ENCODE measurements at regions not wholly inside any gene's neighbourhood (a gene's known extent, or its start where the extent isn't known, plus 50 kb on each side); places are given as distances from the start of the nearest gene placed in this dataset.

GRCh38 chr9:27945386-27945785 is 372.1 kb upstream of the C9orf72 start:
- Histone ChIP-seq H3K4me3 (ENCODE audit: low read length in 3 of 3) (no peak overlapping the region), H3K9me3 (ENCODE audit: control insufficient read depth in 3 of 3, low read length in 3 of 3) (no peaks in the 10 kb centered on the region), H3K27me3 (ENCODE audit: control insufficient read depth in 3 of 3, insufficient read depth in 3 of 3, low read length in 3 of 3) (no peaks in the 10 kb centered on the region)

GRCh38 chr9:27950382-27950781 is 377.1 kb upstream of the C9orf72 start:
- Histone ChIP-seq H3K27me3 (ENCODE audit: control insufficient read depth in 3 of 3, insufficient read depth in 3 of 3, low read length in 3 of 3) (no peaks in the 10 kb centered on the region), H3K27ac (ENCODE audit: low read depth, low read length) (no peak overlapping the region), H3K4me3 (ENCODE audit: low read length in 3 of 3) (no peak overlapping the region), H3K36me3 (ENCODE audit: control insufficient read depth in 3 of 3, insufficient read depth in 3 of 3, low read length in 3 of 3) (no peaks in the 10 kb centered on the region), H3K4me1 (ENCODE audit: control insufficient read depth in 3 of 3, insufficient read depth in 3 of 3, low read length in 3 of 3) (no peaks in the 10 kb centered on the region), H3K9ac (ENCODE audit: low read depth in 1 of 3, low read length in 3 of 3) (no peak overlapping the region), H3K9me3 (ENCODE audit: control insufficient read depth in 3 of 3, low read length in 3 of 3) (peaks cover 0 to 3% (median 0%) of the 10 kb centered on the region in 3 donors)

More at GRCh38 chr9:27945386-27945785, 372.1 kb upstream of the C9orf72 start:
- no peak overlapping the region for H3K27ac ChIP-seq (ENCODE audit: low read depth, low read length)
- no peaks in the 10 kb centered on the region for H3K4me1 ChIP-seq (ENCODE audit: control insufficient read depth in 3 of 3, insufficient read depth in 3 of 3, low read length in 3 of 3)
- no peaks in the 10 kb centered on the region for H3K36me3 ChIP-seq (ENCODE audit: control insufficient read depth in 3 of 3, insufficient read depth in 3 of 3, low read length in 3 of 3)
- no peak overlapping the region for H3K9ac ChIP-seq (ENCODE audit: low read depth in 1 of 3, low read length in 3 of 3)

GRCh38 chr9:27954858-27955257 is 381.6 kb upstream of the C9orf72 start:
- H3K4me1 ChIP-seq (ENCODE audit: control insufficient read depth in 3 of 3, insufficient read depth in 3 of 3, low read length in 3 of 3) = no peaks in the 10 kb centered on the region
- H3K9me3 ChIP-seq (ENCODE audit: control insufficient read depth in 3 of 3, low read length in 3 of 3) = peaks cover 0 to 3% (median 0%) of the 10 kb centered on the region in 3 donors
- H3K4me3 ChIP-seq (ENCODE audit: low read length in 3 of 3) = no peak overlapping the region
- H3K27ac ChIP-seq (ENCODE audit: low read depth, low read length) = no peak overlapping the region
- H3K27me3 ChIP-seq (ENCODE audit: control insufficient read depth in 3 of 3, insufficient read depth in 3 of 3, low read length in 3 of 3) = no peaks in the 10 kb centered on the region
- H3K9ac ChIP-seq (ENCODE audit: low read depth in 1 of 3, low read length in 3 of 3) = no peak overlapping the region
- H3K36me3 ChIP-seq (ENCODE audit: control insufficient read depth in 3 of 3, insufficient read depth in 3 of 3, low read length in 3 of 3) = no peaks in the 10 kb centered on the region

GRCh38 chr9:27963836-27964235 is 390.6 kb upstream of the C9orf72 start:
- H3K27ac ChIP-seq (ENCODE audit: low read depth, low read length) = no peak overlapping the region
- H3K36me3 ChIP-seq (ENCODE audit: control insufficient read depth in 3 of 3, insufficient read depth in 3 of 3, low read length in 3 of 3) = no peaks in the 10 kb centered on the region
- H3K4me3 ChIP-seq (ENCODE audit: low read length in 3 of 3) = no peak overlapping the region
- no peak overlapping the region for H3K9ac ChIP-seq (ENCODE audit: low read depth in 1 of 3, low read length in 3 of 3)
- H3K27me3 ChIP-seq (ENCODE audit: control insufficient read depth in 3 of 3, insufficient read depth in 3 of 3, low read length in 3 of 3) = no peaks in the 10 kb centered on the region
- no peaks in the 10 kb centered on the region for H3K9me3 ChIP-seq (ENCODE audit: control insufficient read depth in 3 of 3, low read length in 3 of 3)
- no peaks in the 10 kb centered on the region for H3K4me1 ChIP-seq (ENCODE audit: control insufficient read depth in 3 of 3, insufficient read depth in 3 of 3, low read length in 3 of 3)

- no peaks in the 10 kb centered on the region for H3K9me3 ChIP-seq (ENCODE audit: control insufficient read depth in 3 of 3, low read length in 3 of 3)
- H3K4me1 ChIP-seq (ENCODE audit: control insufficient read depth in 3 of 3, insufficient read depth in 3 of 3, low read length in 3 of 3) = no peaks in the 10 kb centered on the region
- no peak overlapping the region for H3K4me3 ChIP-seq (ENCODE audit: low read length in 3 of 3)
- no peak overlapping the region for H3K9ac ChIP-seq (ENCODE audit: low read depth in 1 of 3, low read length in 3 of 3)
- no peak overlapping the region for H3K27ac ChIP-seq (ENCODE audit: low read depth, low read length)
- no peaks in the 10 kb centered on the region for H3K36me3 ChIP-seq (ENCODE audit: control insufficient read depth in 3 of 3, insufficient read depth in 3 of 3, low read length in 3 of 3)
- no peaks in the 10 kb centered on the region for H3K27me3 ChIP-seq (ENCODE audit: control insufficient read depth in 3 of 3, insufficient read depth in 3 of 3, low read length in 3 of 3)
Measured at GRCh38 chr9:27967210-27967609, 393.9 kb upstream of the C9orf72 start.

- Histone ChIP-seq H3K27ac (ENCODE audit: low read depth, low read length) (no peak overlapping the region), H3K36me3 (ENCODE audit: control insufficient read depth in 3 of 3, insufficient read depth in 3 of 3, low read length in 3 of 3) (no peaks in the 10 kb centered on the region), H3K9ac (ENCODE audit: low read depth in 1 of 3, low read length in 3 of 3) (no peak overlapping the region), H3K27me3 (ENCODE audit: control insufficient read depth in 3 of 3, insufficient read depth in 3 of 3, low read length in 3 of 3) (no peaks in the 10 kb centered on the region), H3K9me3 (ENCODE audit: control insufficient read depth in 3 of 3, low read length in 3 of 3) (no peaks in the 10 kb centered on the region), H3K4me3 (ENCODE audit: low read length in 3 of 3) (no peak overlapping the region), H3K4me1 (ENCODE audit: control insufficient read depth in 3 of 3, insufficient read depth in 3 of 3, low read length in 3 of 3) (no peaks in the 10 kb centered on the region)
Measured at GRCh38 chr9:27977931-27978330, 404.6 kb upstream of the C9orf72 start.

GRCh38 chr9:27985714-27986113 is 412.4 kb upstream of the C9orf72 start:
- Histone ChIP-seq H3K4me1 (ENCODE audit: control insufficient read depth in 3 of 3, insufficient read depth in 3 of 3, low read length in 3 of 3) (no peaks in the 10 kb centered on the region), H3K4me3 (ENCODE audit: low read length in 3 of 3) (no peak overlapping the region), H3K36me3 (ENCODE audit: control insufficient read depth in 3 of 3, insufficient read depth in 3 of 3, low read length in 3 of 3) (no peaks in the 10 kb centered on the region), H3K27me3 (ENCODE audit: control insufficient read depth in 3 of 3, insufficient read depth in 3 of 3, low read length in 3 of 3) (no peaks in the 10 kb centered on the region), H3K9me3 (ENCODE audit: control insufficient read depth in 3 of 3, low read length in 3 of 3) (no peaks in the 10 kb centered on the region), H3K27ac (ENCODE audit: low read depth, low read length) (no peak overlapping the region), H3K9ac (ENCODE audit: low read depth in 1 of 3, low read length in 3 of 3) (no peak overlapping the region)

GRCh38 chr9:27990524-27990923 is 417.2 kb upstream of the C9orf72 start:
- no peaks in the 10 kb centered on the region for H3K27me3 ChIP-seq (ENCODE audit: control insufficient read depth in 3 of 3, insufficient read depth in 3 of 3, low read length in 3 of 3)
- H3K36me3 ChIP-seq (ENCODE audit: control insufficient read depth in 3 of 3, insufficient read depth in 3 of 3, low read length in 3 of 3) = no peaks in the 10 kb centered on the region
- H3K4me1 ChIP-seq (ENCODE audit: control insufficient read depth in 3 of 3, insufficient read depth in 3 of 3, low read length in 3 of 3) = no peaks in the 10 kb centered on the region
- H3K4me3 ChIP-seq (ENCODE audit: low read length in 3 of 3) = no peak overlapping the region
- H3K9ac ChIP-seq (ENCODE audit: low read depth in 1 of 3, low read length in 3 of 3) = no peak overlapping the region
- H3K27ac ChIP-seq (ENCODE audit: low read depth, low read length) = no peak overlapping the region
- no peaks in the 10 kb centered on the region for H3K9me3 ChIP-seq (ENCODE audit: control insufficient read depth in 3 of 3, low read length in 3 of 3)

GRCh38 chr9:27991221-27991620 is 417.9 kb upstream of the C9orf72 start:
- no peaks in the 10 kb centered on the region for H3K9me3 ChIP-seq (ENCODE audit: control insufficient read depth in 3 of 3, low read length in 3 of 3)
- H3K27me3 ChIP-seq (ENCODE audit: control insufficient read depth in 3 of 3, insufficient read depth in 3 of 3, low read length in 3 of 3) = no peaks in the 10 kb centered on the region
- no peaks in the 10 kb centered on the region for H3K36me3 ChIP-seq (ENCODE audit: control insufficient read depth in 3 of 3, insufficient read depth in 3 of 3, low read length in 3 of 3)
- H3K9ac ChIP-seq (ENCODE audit: low read depth in 1 of 3, low read length in 3 of 3) = no peak overlapping the region
- no peak overlapping the region for H3K4me3 ChIP-seq (ENCODE audit: low read length in 3 of 3)
- H3K4me1 ChIP-seq (ENCODE audit: control insufficient read depth in 3 of 3, insufficient read depth in 3 of 3, low read length in 3 of 3) = no peaks in the 10 kb centered on the region
- H3K27ac ChIP-seq (ENCODE audit: low read depth, low read length) = no peak overlapping the region

- Histone ChIP-seq H3K36me3 (ENCODE audit: control insufficient read depth in 3 of 3, insufficient read depth in 3 of 3, low read length in 3 of 3) (no peaks in the 10 kb centered on the region), H3K4me1 (ENCODE audit: control insufficient read depth in 3 of 3, insufficient read depth in 3 of 3, low read length in 3 of 3) (no peaks in the 10 kb centered on the region), H3K4me3 (ENCODE audit: low read length in 3 of 3) (no peak overlapping the region), H3K27ac (ENCODE audit: low read depth, low read length) (no peak overlapping the region), H3K27me3 (ENCODE audit: control insufficient read depth in 3 of 3, insufficient read depth in 3 of 3, low read length in 3 of 3) (no peaks in the 10 kb centered on the region), H3K9ac (ENCODE audit: low read depth in 1 of 3, low read length in 3 of 3) (no peak overlapping the region), H3K9me3 (ENCODE audit: control insufficient read depth in 3 of 3, low read length in 3 of 3) (no peaks in the 10 kb centered on the region)
Measured at GRCh38 chr9:28001096-28001495, 427.8 kb upstream of the C9orf72 start.

- Histone ChIP-seq H3K9me3 (ENCODE audit: control insufficient read depth in 3 of 3, low read length in 3 of 3) (no peaks in the 10 kb centered on the region), H3K4me3 (ENCODE audit: low read length in 3 of 3) (no peak overlapping the region), H3K36me3 (ENCODE audit: control insufficient read depth in 3 of 3, insufficient read depth in 3 of 3, low read length in 3 of 3) (no peaks in the 10 kb centered on the region), H3K4me1 (ENCODE audit: control insufficient read depth in 3 of 3, insufficient read depth in 3 of 3, low read length in 3 of 3) (no peaks in the 10 kb centered on the region), H3K9ac (ENCODE audit: low read depth in 1 of 3, low read length in 3 of 3) (no peak overlapping the region), H3K27me3 (ENCODE audit: control insufficient read depth in 3 of 3, insufficient read depth in 3 of 3, low read length in 3 of 3) (no peaks in the 10 kb centered on the region), H3K27ac (ENCODE audit: low read depth, low read length) (no peak overlapping the region)
Measured at GRCh38 chr9:28004900-28005299, 431.6 kb upstream of the C9orf72 start.

All from skeletal muscle tissue (tissue), 3 donors.